ENCODE measurements at regions not wholly inside any gene's neighbourhood (a gene's known extent, or its start where the extent isn't known, plus 50 kb on each side); places are given as distances from the start of the nearest gene placed in this dataset.
A peak's percentile ranks its signal among the peaks of the same experiment; 100 is the strongest.
"Not testable (repeated sequence)": the region's sequence is repeated elsewhere in the genome, so short reads cannot be mapped to it uniquely, and the experiment has no call there.

- TF ChIP-seq SUZ12 (IDR thresholded peaks at IDR 0.05; ENCODE audit: extremely low read depth, insufficient read depth, insufficient read length) (no peak), ZNF274 (IDR thresholded peaks at IDR 0.05; ENCODE audit: low read depth, low read length) (no peak), YY1 (IDR thresholded peaks at IDR 0.05; ENCODE audit: insufficient read depth, insufficient read length) (no peak)
Observed at GRCh38 chr20:53806683-53807401, 213.2 kb upstream of the ZNF217 start.

GRCh38 chr20:53805895-53806384 is 212.3 kb upstream of the ZNF217 start:
- TF ChIP-seq ZNF274 (IDR thresholded peaks at IDR 0.05; ENCODE audit: low read depth, low read length), result no peak
- no peak for TF ChIP-seq YY1 (IDR thresholded peaks at IDR 0.05; ENCODE audit: insufficient read depth, insufficient read length)
- Histone ChIP-seq H3K4me1 (ENCODE audit: insufficient read depth, insufficient read length) (peaks cover 3% of the 10 kb centered on the region), H3K27me3 (ENCODE audit: insufficient read depth, insufficient read length) (no peaks in the 10 kb centered on the region), H3K36me3 (ENCODE audit: insufficient read depth, insufficient read length, low read length) (no peaks in the 10 kb centered on the region), H3K4me3 (ENCODE audit: insufficient read length, low read depth) (no peak overlapping the region), H3K9ac (ENCODE audit: insufficient read length, low read depth) (no peak overlapping the region), H3K9me3 (ENCODE audit: insufficient read depth, low read length) (no peaks in the 10 kb centered on the region)
- no peak for DNase-seq (ENCODE audit: low read depth, low spot score)

More at GRCh38 chr20:53806683-53807401, 213.2 kb upstream of the ZNF217 start:
- no peak overlapping the region for H3K9ac ChIP-seq (ENCODE audit: insufficient read length, low read depth)
- no peaks in the 10 kb centered on the region for H3K9me3 ChIP-seq (ENCODE audit: insufficient read depth, low read length)
- H3K4me1 ChIP-seq (ENCODE audit: insufficient read depth, insufficient read length), result peaks cover 3% of the 10 kb centered on the region
- no peak for DNase-seq (ENCODE audit: low read depth, low spot score)
- H3K27me3 ChIP-seq (ENCODE audit: insufficient read depth, insufficient read length), result no peaks in the 10 kb centered on the region
- H3K36me3 ChIP-seq (ENCODE audit: insufficient read depth, insufficient read length, low read length), result no peaks in the 10 kb centered on the region
- no peak overlapping the region for H3K4me3 ChIP-seq (ENCODE audit: insufficient read length, low read depth)

- Histone ChIP-seq H3K9me3 (ENCODE audit: insufficient read depth, low read length) (no peaks in the 10 kb centered on the region), H3K4me1 (ENCODE audit: insufficient read depth, insufficient read length) (peaks cover 3% of the 10 kb centered on the region), H3K9ac (ENCODE audit: insufficient read length, low read depth) (peak overlapping the region; percentile 0)
Observed at GRCh38 chr20:53804920-53805894, 211.6 kb upstream of the ZNF217 start.

GRCh38 chr20:53804308-53804707 is 210.7 kb upstream of the ZNF217 start:
- not testable (repeated sequence) for H3K4me1 ChIP-seq (ENCODE audit: insufficient read depth, insufficient read length); DNase-seq (ENCODE audit: low read depth, low spot score); H3K4me3 ChIP-seq (ENCODE audit: insufficient read length, low read depth); H3K9ac ChIP-seq (ENCODE audit: insufficient read length, low read depth); H3K9me3 ChIP-seq (ENCODE audit: insufficient read depth, low read length); H3K27me3 ChIP-seq (ENCODE audit: insufficient read depth, insufficient read length); H3K36me3 ChIP-seq (ENCODE audit: insufficient read depth, insufficient read length, low read length)

More at GRCh38 chr20:53804920-53805894, 211.6 kb upstream of the ZNF217 start:
- H3K27me3 ChIP-seq (ENCODE audit: insufficient read depth, insufficient read length), result no peaks in the 10 kb centered on the region
- no peak overlapping the region for H3K4me3 ChIP-seq (ENCODE audit: insufficient read length, low read depth)
- TF ChIP-seq SUZ12 (IDR thresholded peaks at IDR 0.05; ENCODE audit: extremely low read depth, insufficient read depth, insufficient read length) (no peak), YY1 (IDR thresholded peaks at IDR 0.05; ENCODE audit: insufficient read depth, insufficient read length) (no peak), ZNF274 (IDR thresholded peaks at IDR 0.05; ENCODE audit: low read depth, low read length) (no peak)
- no peaks in the 10 kb centered on the region for H3K36me3 ChIP-seq (ENCODE audit: insufficient read depth, insufficient read length, low read length)
- no peak for DNase-seq (ENCODE audit: low read depth, low spot score)

GRCh38 chr20:53803492-53804155 is 210.0 kb upstream of the ZNF217 start:
- DNase-seq (ENCODE audit: low read depth, low spot score), result no peak
- TF ChIP-seq ZNF274 (IDR thresholded peaks at IDR 0.05; ENCODE audit: low read depth, low read length) (no peak), SUZ12 (IDR thresholded peaks at IDR 0.05; ENCODE audit: extremely low read depth, insufficient read depth, insufficient read length) (no peak), YY1 (IDR thresholded peaks at IDR 0.05; ENCODE audit: insufficient read depth, insufficient read length) (no peak)
- peaks cover 3% of the 10 kb centered on the region for H3K4me1 ChIP-seq (ENCODE audit: insufficient read depth, insufficient read length)
- H3K9ac ChIP-seq (ENCODE audit: insufficient read length, low read depth), result no peak overlapping the region
- no peaks in the 10 kb centered on the region for H3K36me3 ChIP-seq (ENCODE audit: insufficient read depth, insufficient read length, low read length)
- H3K9me3 ChIP-seq (ENCODE audit: insufficient read depth, low read length), result no peaks in the 10 kb centered on the region
- H3K27me3 ChIP-seq (ENCODE audit: insufficient read depth, insufficient read length), result no peaks in the 10 kb centered on the region
- H3K4me3 ChIP-seq (ENCODE audit: insufficient read length, low read depth), result no peak overlapping the region

- Histone ChIP-seq H3K36me3 (ENCODE audit: insufficient read depth, insufficient read length, low read length) (no peaks in the 10 kb centered on the region), H3K9ac (ENCODE audit: insufficient read length, low read depth) (no peak overlapping the region), H3K4me3 (ENCODE audit: insufficient read length, low read depth) (no peak overlapping the region), H3K27me3 (ENCODE audit: insufficient read depth, insufficient read length) (no peaks in the 10 kb centered on the region), H3K9me3 (ENCODE audit: insufficient read depth, low read length) (no peaks in the 10 kb centered on the region), H3K4me1 (ENCODE audit: insufficient read depth, insufficient read length) (no peaks in the 10 kb centered on the region)
- TF ChIP-seq ZNF274 (IDR thresholded peaks at IDR 0.05; ENCODE audit: low read depth, low read length) (no peak), YY1 (IDR thresholded peaks at IDR 0.05; ENCODE audit: insufficient read depth, insufficient read length) (no peak), SUZ12 (IDR thresholded peaks at IDR 0.05; ENCODE audit: extremely low read depth, insufficient read depth, insufficient read length) (no peak)
- no peak for DNase-seq (ENCODE audit: low read depth, low spot score)
Observed at GRCh38 chr20:53801609-53802370, 208.2 kb upstream of the ZNF217 start.
